HCT116 (cell line): ENCODE measurements at regions not wholly inside any gene's neighbourhood (a gene's known extent, or its start where the extent isn't known, plus 50 kb on each side); places are given as distances from the start of the nearest gene placed in this dataset.

Experiments used
- ATF3 ChIP-seq: IDR thresholded peaks from 2 replicates; pipeline ENCODE4 v1.6.1; 2012
- EZH2 ChIP-seq: fragments of 200-600 bp; sonication (generic); IDR thresholded peaks from 2 replicates; pipeline ENCODE4 v1.6.1; 2017; ENCODE audit warnings: antibody characterized with exemption, mixed run types
- EZH2phosphoT487 ChIP-seq: fragments of 200-600 bp; IDR thresholded peaks from 2 replicates; pipeline ENCODE4 v1.6.1; 2018; ENCODE audit warnings: antibody characterized with exemption, borderline replicate concordance
- MAX ChIP-seq: IDR thresholded peaks from 2 replicates; pipeline ENCODE4 v1.6.1; 2012
- POLR2A ChIP-seq: IDR thresholded peaks from 2 replicates; pipeline ENCODE4 v1.7.0; 2011; ENCODE audit warnings: borderline replicate concordance; ENCODE audit not compliant: insufficient read depth, insufficient read length; ENCODE audit errors: extremely low read depth
- POLR2AphosphoS5 ChIP-seq: IDR thresholded peaks from 2 replicates; pipeline ENCODE4 v1.6.1; 2011; ENCODE audit warnings: mild to moderate bottlenecking, low read depth, low read length, moderate library complexity
- RAD21 ChIP-seq: IDR thresholded peaks from 2 replicates; pipeline ENCODE4 v1.6.1; 2012; ENCODE audit warnings: low read depth, mild to moderate bottlenecking
- SP1 ChIP-seq: IDR thresholded peaks from 2 replicates; pipeline ENCODE4 v1.6.1; 2012; ENCODE audit warnings: low read depth
- TF ChIP-seq, protein P1 (sequence below), 3 experiments: fragments of 200-600 bp in 1 of 3; sonication (generic) in 1 of 3; IDR thresholded peaks in 2 of 3; conservative IDR thresholded peaks in 1 of 3; 2 replicates each; pipeline ENCODE4 v1.5.1; 2012 to 2017; ENCODE audit warnings: low read depth in 2 of 3, low read length in 2 of 3, antibody characterized with exemption in 1 of 3, borderline replicate concordance in 1 of 3, control low read depth in 1 of 3, mild to moderate bottlenecking in 1 of 3, mixed read lengths in 1 of 3, mixed run types in 1 of 3, moderate library complexity in 1 of 3; ENCODE audit not compliant: insufficient read depth in 1 of 3

GRCh38 chr6:121579478-121579877 lies 144.0 kb downstream of the GJA1 start:
- TF ChIP-seq, protein P1, sequence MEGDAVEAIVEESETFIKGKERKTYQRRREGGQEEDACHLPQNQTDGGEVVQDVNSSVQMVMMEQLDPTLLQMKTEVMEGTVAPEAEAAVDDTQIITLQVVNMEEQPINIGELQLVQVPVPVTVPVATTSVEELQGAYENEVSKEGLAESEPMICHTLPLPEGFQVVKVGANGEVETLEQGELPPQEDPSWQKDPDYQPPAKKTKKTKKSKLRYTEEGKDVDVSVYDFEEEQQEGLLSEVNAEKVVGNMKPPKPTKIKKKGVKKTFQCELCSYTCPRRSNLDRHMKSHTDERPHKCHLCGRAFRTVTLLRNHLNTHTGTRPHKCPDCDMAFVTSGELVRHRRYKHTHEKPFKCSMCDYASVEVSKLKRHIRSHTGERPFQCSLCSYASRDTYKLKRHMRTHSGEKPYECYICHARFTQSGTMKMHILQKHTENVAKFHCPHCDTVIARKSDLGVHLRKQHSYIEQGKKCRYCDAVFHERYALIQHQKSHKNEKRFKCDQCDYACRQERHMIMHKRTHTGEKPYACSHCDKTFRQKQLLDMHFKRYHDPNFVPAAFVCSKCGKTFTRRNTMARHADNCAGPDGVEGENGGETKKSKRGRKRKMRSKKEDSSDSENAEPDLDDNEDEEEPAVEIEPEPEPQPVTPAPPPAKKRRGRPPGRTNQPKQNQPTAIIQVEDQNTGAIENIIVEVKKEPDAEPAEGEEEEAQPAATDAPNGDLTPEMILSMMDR (IDR thresholded peaks at IDR 0.05 in 2 of 3, conservative IDR thresholded peaks at IDR 0.05 in 1 of 3; ENCODE audit: borderline replicate concordance in 1 of 3, insufficient read depth in 1 of 3, low read depth in 2 of 3, low read length in 2 of 3): no peak
- TF ChIP-seq EZH2: no peak
- TF ChIP-seq POLR2AphosphoS5: no peak
- TF ChIP-seq EZH2phosphoT487: no peak
- TF ChIP-seq SP1: no peak
- TF ChIP-seq RAD21: no peak
- no peak for TF ChIP-seq ATF3
- no peak for TF ChIP-seq MAX
- TF ChIP-seq POLR2A: no peak
